ENCODE measurements at regions not wholly inside any gene's neighbourhood (a gene's known extent, or its start where the extent isn't known, plus 50 kb on each side); places are given as distances from the start of the nearest gene placed in this dataset.

GRCh38 chr1:109826930-109827349 lies 63.2 kb upstream of the EPS8L3 start:
- Histone ChIP-seq H3K9me3 (ENCODE audit: low read length) (no peaks in the 10 kb centered on the region), H4K20me1 (ENCODE audit: insufficient read depth) (no peaks in the 10 kb centered on the region), H2AFZ (ENCODE audit: low read depth, low read length) (no peak overlapping the region), H3K9ac (ENCODE audit: low read length) (no peak overlapping the region), H3K79me2 (replicated peaks; ENCODE audit: insufficient read depth, low read length) (no peaks in the 10 kb centered on the region), H3K36me3 (ENCODE audit: insufficient read depth, low read length) (no peaks in the 10 kb centered on the region), H3F3A (ENCODE audit: insufficient read depth, low read length, poor library complexity, severe bottlenecking) (no peaks in the 10 kb centered on the region), H3K27ac (ENCODE audit: low read length) (no peak overlapping the region), H3K9me2 (ENCODE audit: insufficient read depth, low read length) (no peaks in the 10 kb centered on the region), H3K27me3 (ENCODE audit: insufficient read depth, low read depth, low read length) (no peaks in the 10 kb centered on the region), H3K4me3 (ENCODE audit: low read length) (no peak overlapping the region), H3K4me2 (ENCODE audit: low read length) (no peak overlapping the region)
- TF ChIP-seq TAF1 (IDR thresholded peaks at IDR 0.05; ENCODE audit: low read depth) (no peak), EZH2 (IDR thresholded peaks at IDR 0.05; ENCODE audit: borderline replicate concordance, insufficient read depth, low read length, poor library complexity, severe bottlenecking) (no peak)

- H3K27me3 ChIP-seq (ENCODE audit: insufficient read depth, low read depth, low read length): no peaks in the 10 kb centered on the region
- H3K36me3 ChIP-seq (ENCODE audit: insufficient read depth, low read length): no peaks in the 10 kb centered on the region
- no peaks in the 10 kb centered on the region for H3F3A ChIP-seq (ENCODE audit: insufficient read depth, low read length, poor library complexity, severe bottlenecking)
- H3K9ac ChIP-seq (ENCODE audit: low read length): no peak overlapping the region
- no peak overlapping the region for H3K4me2 ChIP-seq (ENCODE audit: low read length)
- H3K4me3 ChIP-seq (ENCODE audit: low read length): no peak overlapping the region
- H3K27ac ChIP-seq (ENCODE audit: low read length): no peak overlapping the region
- TF ChIP-seq EP300 (conservative IDR thresholded peaks at IDR 0.05; ENCODE audit: poor library complexity, severe bottlenecking) (no peak), SMC3 (conservative IDR thresholded peaks at IDR 0.05; ENCODE audit: poor library complexity) (no peak), MXI1 (conservative IDR thresholded peaks at IDR 0.05; ENCODE audit: poor library complexity, severe bottlenecking) (no peak), POLR2AphosphoS5 (IDR thresholded peaks at IDR 0.05) (no peak), REST (IDR thresholded peaks at IDR 0.05; ENCODE audit: borderline replicate concordance) (no peak), TAF1 (IDR thresholded peaks at IDR 0.05; ENCODE audit: low read depth) (no peak), EZH2 (IDR thresholded peaks at IDR 0.05; ENCODE audit: borderline replicate concordance, insufficient read depth, low read length, poor library complexity, severe bottlenecking) (no peak), RAD21 (conservative IDR thresholded peaks at IDR 0.05) (no peak), CTCF (IDR thresholded peaks at IDR 0.05; ENCODE audit: poor library complexity, severe bottlenecking) (no peak)
- no peak overlapping the region for H2AFZ ChIP-seq (ENCODE audit: low read depth, low read length)
- H3K9me2 ChIP-seq (ENCODE audit: insufficient read depth, low read length): no peaks in the 10 kb centered on the region
- H3K79me2 ChIP-seq (replicated peaks; ENCODE audit: insufficient read depth, low read length): no peaks in the 10 kb centered on the region
- H3K9me3 ChIP-seq (ENCODE audit: low read length): no peaks in the 10 kb centered on the region
- no peaks in the 10 kb centered on the region for H4K20me1 ChIP-seq (ENCODE audit: insufficient read depth)
Measured at GRCh38 chr1:109826446-109826845, 62.7 kb upstream of the EPS8L3 start.

All from neural cell (in vitro differentiated cells).